ENCODE measurements at regions not wholly inside any gene's neighbourhood (a gene's known extent, or its start where the extent isn't known, plus 50 kb on each side); places are given as distances from the start of the nearest gene placed in this dataset.

GRCh38 chr1:25170439-25170838 is 61.9 kb downstream of the SYF2 start:
- H4K5ac ChIP-seq (ENCODE audit: low read depth, low read length), result no peak overlapping the region
- BruUV-seq (replicated peaks), result no TSS peak
- H2AK5ac ChIP-seq (ENCODE audit: low read depth, low read length), result no peak overlapping the region
- no peak for ATAC-seq (ENCODE audit: low read depth)
- no peak overlapping the region for H3K23ac ChIP-seq (ENCODE audit: low read depth, low read length)
- H3K27me3 ChIP-seq (ENCODE audit: control insufficient read depth, insufficient read depth, low read length), result peaks cover 24% of the 10 kb centered on the region
- no peak overlapping the region for H3K4me2 ChIP-seq (ENCODE audit: low read depth, low read length)
- no peak overlapping the region for H2BK20ac ChIP-seq (ENCODE audit: low read depth, low read length)
- no peak overlapping the region for H4K8ac ChIP-seq (ENCODE audit: low read depth in 2 of 2, low read length in 2 of 2)
- no peak overlapping the region for H3K14ac ChIP-seq (replicated peaks; ENCODE audit: low read depth, low read length)
- no peak overlapping the region for H4K91ac ChIP-seq (ENCODE audit: insufficient read depth, low read depth, low read length)
- WGBS, 2 experiments (ENCODE audit: extremely low coverage in 2 of 2, insufficient read length in 1 of 2), result 100% methylated on average over 1 of the region's 6 CpGs; no CpG with 5 or more reads in 1 of the 2 experiments
- H3K4me1 ChIP-seq (ENCODE audit: control insufficient read depth, insufficient read depth, low read length), result peaks cover 3% of the 10 kb centered on the region; the same call in 1 of the 2 replicates
- CTCF ChIA-PET, result no interaction called here
- H3K79me1 ChIP-seq (ENCODE audit: low read depth in 1 of 2, low read length in 2 of 2), result no peaks in the 10 kb centered on the region
- no peak overlapping the region for H3K4ac ChIP-seq (ENCODE audit: low read depth, low read length)
- H2BK15ac ChIP-seq (ENCODE audit: low read depth, low read length), result no peak overlapping the region
- no peak for TF ChIP-seq NFE2L2 (IDR thresholded peaks at IDR 0.05; ENCODE audit: low read depth, low read length)
- TF ChIP-seq BHLHE40 (IDR thresholded peaks at IDR 0.05; ENCODE audit: low read depth, low read length), result no peak
- no peak for TF ChIP-seq ELK1 (IDR thresholded peaks at IDR 0.05; ENCODE audit: borderline replicate concordance, low read depth, low read length)
- no peak for TF ChIP-seq MAFK (IDR thresholded peaks at IDR 0.05; ENCODE audit: low read depth, low read length)
- no peak for TF ChIP-seq RFX5 (IDR thresholded peaks at IDR 0.05; ENCODE audit: low read depth, low read length)
- no peak for TF ChIP-seq POLR2A (IDR thresholded peaks at IDR 0.05; ENCODE audit: low read depth, low read length)
- TF ChIP-seq RCOR1 (IDR thresholded peaks at IDR 0.05; ENCODE audit: insufficient replicate concordance, low read length), result no peak
- no peak for TF ChIP-seq USF2 (IDR thresholded peaks at IDR 0.05; ENCODE audit: low read depth, low read length)
- no peak for TF ChIP-seq MXI1 (IDR thresholded peaks at IDR 0.05; ENCODE audit: borderline replicate concordance, low read depth, low read length)
- no peak for TF ChIP-seq CEBPB (IDR thresholded peaks at IDR 0.05; ENCODE audit: low read depth, low read length)
- no peak for TF ChIP-seq FOS (IDR thresholded peaks at IDR 0.05; ENCODE audit: low read depth, low read length)
- TF ChIP-seq MAZ (IDR thresholded peaks at IDR 0.05; ENCODE audit: borderline replicate concordance, low read depth, low read length), result no peak
- no peak overlapping the region for H2AFZ ChIP-seq (replicated peaks; ENCODE audit: low read length, poor library complexity)
- H3K36me3 ChIP-seq (ENCODE audit: control insufficient read depth, insufficient read depth, low read length), result no peaks in the 10 kb centered on the region
- no peak overlapping the region for H2BK5ac ChIP-seq (ENCODE audit: low read depth, low read length, poor library complexity, severe bottlenecking)
- H4K20me1 ChIP-seq (ENCODE audit: insufficient read depth, low read length), result no peaks in the 10 kb centered on the region
- H3K9me3 ChIP-seq (ENCODE audit: control insufficient read depth, insufficient read depth, low read length), result no peaks in the 10 kb centered on the region
- no peak overlapping the region for H2AK9ac ChIP-seq (replicated peaks; ENCODE audit: low read depth, low read length, poor library complexity)
- H3K9ac ChIP-seq (ENCODE audit: low read depth, low read length), result no peak overlapping the region
- intact Hi-C loops (cut with micrococcal nuclease), result no loop called here
- no peak for DNase-seq
- H3K9me1 ChIP-seq (ENCODE audit: insufficient read depth, low read length), result no peaks in the 10 kb centered on the region
- dilution Hi-C loops (cut with HindIII; ENCODE audit: low sequenced_read_pairs, unreplicated experiment), result no loop called here
- in situ Hi-C loops (cut with MboI; ENCODE audit: low sequenced_read_pairs), result no loop called here
- POLR2A ChIA-PET (ENCODE audit: unreplicated experiment), result no interaction called here
- no peak overlapping the region for H2BK120ac ChIP-seq (ENCODE audit: low read depth, low read length)
- H3K56ac ChIP-seq (ENCODE audit: extremely low read depth, insufficient read depth, low read length), result no peak overlapping the region
- no peak overlapping the region for H3K27ac ChIP-seq (ENCODE audit: insufficient read depth, low read length)
- no peak overlapping the region for H3K18ac ChIP-seq (ENCODE audit: low read depth, low read length)
- H3K4me3 ChIP-seq (ENCODE audit: insufficient read depth, low read depth, low read length), result no peak overlapping the region

Data from IMR-90 (cell line).